ENCODE measurements at regions not wholly inside any gene's neighbourhood (a gene's known extent, or its start where the extent isn't known, plus 50 kb on each side); places are given as distances from the start of the nearest gene placed in this dataset.
A peak's percentile ranks its signal among the peaks of the same experiment; 100 is the strongest.

GRCh38 chr1:239951511-239952140 is 140.1 kb upstream of the FMN2 start:
- TF ChIP-seq CTCF (IDR thresholded peaks at IDR 0.05 in 8 of 11, conservative IDR thresholded peaks at IDR 0.05 in 3 of 11) (peak in 9 of 11 experiments; percentile 38 to 66 (median 58)), POLR2A (IDR thresholded peaks at IDR 0.05) (no peak)
